IPS-15b (cell line): ENCODE measurements at regions not wholly inside any gene's neighbourhood (a gene's known extent, or its start where the extent isn't known, plus 50 kb on each side); places are given as distances from the start of the nearest gene placed in this dataset.

Source experiments
- H3K27me3 ChIP-seq: one replicate; pipeline ENCODE4 v1.6.1; 2013; ENCODE audit warnings: low read length; ENCODE audit not compliant: control insufficient read depth, insufficient read depth
- H3K36me3 ChIP-seq: one replicate; pipeline ENCODE4 v1.6.1; 2013; ENCODE audit warnings: low read length; ENCODE audit not compliant: control insufficient read depth, insufficient read depth
- H3K4me1 ChIP-seq: one replicate; pipeline ENCODE4 v1.6.1; 2013; ENCODE audit warnings: mild to moderate bottlenecking, low read length; ENCODE audit not compliant: control insufficient read depth, insufficient read depth
- H3K4me3 ChIP-seq: one replicate; pipeline ENCODE4 v1.5.1; 2013; ENCODE audit warnings: low read depth, low read length
- H3K9ac ChIP-seq: one replicate; pipeline ENCODE4 v1.6.1; 2013; ENCODE audit warnings: low read depth, mild to moderate bottlenecking, low read length
- H3K9me3 ChIP-seq: one replicate; pipeline ENCODE4 v1.6.1; 2013; ENCODE audit warnings: mild to moderate bottlenecking, low read length; ENCODE audit not compliant: control insufficient read depth, insufficient read depth

GRCh38 chr11:131172011-131172410 lies 198.4 kb upstream of the NTM start:
- Histone ChIP-seq H3K4me1 (no peaks in the 10 kb centered on the region), H3K27me3 (no peaks in the 10 kb centered on the region), H3K4me3 (no peak overlapping the region), H3K36me3 (no peaks in the 10 kb centered on the region), H3K9ac (no peak overlapping the region), H3K9me3 (no peaks in the 10 kb centered on the region)

DNA sequence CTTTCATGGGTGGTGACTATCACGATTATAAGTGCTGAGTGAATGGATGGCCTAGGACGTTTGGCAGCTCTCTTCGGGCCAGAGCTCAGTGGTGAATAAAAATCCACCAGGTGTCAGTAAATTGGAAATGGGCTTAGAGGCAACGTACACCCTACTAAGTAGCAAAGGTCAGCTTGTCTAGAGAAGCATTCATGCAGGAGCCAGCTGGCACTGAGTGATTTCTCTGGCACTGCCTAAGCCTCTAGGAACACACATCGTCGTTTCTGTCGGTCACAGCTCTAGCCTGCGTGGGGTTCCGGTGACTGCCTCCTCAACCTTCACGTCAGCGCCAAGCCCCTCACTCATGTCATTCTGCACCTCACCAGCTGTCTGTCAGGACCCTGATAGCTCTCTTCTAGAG lies 192.4 kb upstream of the NTM start:
- Histone ChIP-seq H3K36me3 (no peaks in the 10 kb centered on the region), H3K4me3 (no peak overlapping the region), H3K4me1 (peaks cover 14% of the 10 kb centered on the region), H3K9ac (no peak overlapping the region), H3K9me3 (no peaks in the 10 kb centered on the region), H3K27me3 (no peaks in the 10 kb centered on the region)

DNA sequence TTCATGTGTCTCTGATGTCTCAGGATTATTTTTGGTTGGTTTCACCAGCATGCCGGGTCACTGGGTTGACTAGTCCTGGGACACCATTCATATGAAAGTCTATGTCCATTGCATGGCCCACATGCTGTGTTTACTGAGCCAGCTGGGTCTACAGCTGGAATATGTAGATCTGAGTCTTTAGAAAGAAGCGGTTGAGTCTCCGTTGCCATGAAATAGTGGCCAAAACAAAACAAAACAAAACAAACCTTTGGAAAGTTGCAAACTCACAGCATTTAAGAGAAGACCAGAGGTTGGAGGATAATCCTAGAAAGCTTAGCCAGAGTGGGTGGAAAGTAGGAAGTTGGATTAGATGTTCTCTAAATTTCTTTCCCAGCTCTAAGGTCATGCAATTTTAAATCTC lies 191.8 kb upstream of the NTM start:
- no peak overlapping the region for H3K9ac ChIP-seq

GRCh38 chr11:131179836-131180235 lies 190.6 kb upstream of the NTM start:
- H3K9ac ChIP-seq = no peak overlapping the region
- H3K27me3 ChIP-seq = no peaks in the 10 kb centered on the region
- H3K9me3 ChIP-seq = no peaks in the 10 kb centered on the region
- H3K36me3 ChIP-seq = no peaks in the 10 kb centered on the region
- H3K4me1 ChIP-seq = peaks cover 14% of the 10 kb centered on the region
- no peak overlapping the region for H3K4me3 ChIP-seq

More for the DNA sequence above, 191.8 kb upstream of the NTM start:
- no peak overlapping the region for H3K4me3 ChIP-seq
- no peaks in the 10 kb centered on the region for H3K36me3 ChIP-seq
- no peaks in the 10 kb centered on the region for H3K27me3 ChIP-seq
- no peaks in the 10 kb centered on the region for H3K9me3 ChIP-seq
- H3K4me1 ChIP-seq = peaks cover 14% of the 10 kb centered on the region

DNA sequence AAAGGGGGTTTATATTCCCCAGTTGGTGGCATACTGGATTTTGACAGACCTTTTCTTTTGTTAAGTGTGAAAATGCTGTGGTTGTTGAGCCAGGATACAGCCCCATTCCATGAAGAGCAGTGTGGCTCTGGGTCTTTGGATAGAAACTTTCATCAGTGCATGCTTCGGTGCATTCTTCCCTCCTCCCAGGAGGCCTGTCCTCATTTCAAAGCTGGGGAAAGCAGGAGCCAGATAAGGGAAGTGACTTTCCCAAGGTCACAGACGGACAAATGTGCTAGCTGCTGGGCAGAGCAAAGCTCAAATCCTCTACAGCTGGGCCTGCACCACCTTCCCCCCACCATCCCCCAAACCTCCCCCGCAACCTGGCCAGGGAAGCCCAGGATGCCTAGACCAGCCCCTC lies 184.5 kb upstream of the NTM start:
- Histone ChIP-seq H3K9me3 (no peaks in the 10 kb centered on the region), H3K27me3 (no peaks in the 10 kb centered on the region), H3K36me3 (no peaks in the 10 kb centered on the region), H3K4me1 (peaks cover 3% of the 10 kb centered on the region), H3K4me3 (no peak overlapping the region), H3K9ac (no peak overlapping the region)

DNA sequence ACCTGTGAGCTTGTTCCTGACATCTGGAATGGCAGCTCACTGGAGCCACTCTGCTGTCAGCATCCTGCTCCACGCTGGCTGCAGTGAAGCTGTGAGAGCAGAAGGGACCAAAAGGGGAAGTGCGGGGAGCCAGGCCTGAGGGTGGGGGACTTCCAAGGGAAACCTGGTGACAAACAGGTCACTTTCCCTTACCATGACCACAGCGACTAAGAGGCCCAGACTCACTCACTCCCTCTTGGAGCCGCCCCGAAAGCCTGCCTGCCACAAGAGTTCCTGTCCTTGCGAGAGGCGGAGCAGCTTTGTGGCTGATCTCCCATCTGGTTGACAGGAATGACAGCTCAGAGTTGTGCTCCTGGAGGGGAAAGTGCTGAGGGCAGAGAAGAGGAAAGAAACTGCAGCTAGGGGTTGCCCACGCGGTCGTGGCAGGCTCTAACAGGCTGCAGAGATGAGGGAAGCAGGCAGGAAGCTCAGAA lies 183.8 kb upstream of the NTM start:
- Histone ChIP-seq H3K27me3 (no peaks in the 10 kb centered on the region), H3K4me1 (peaks cover 3% of the 10 kb centered on the region), H3K4me3 (no peak overlapping the region), H3K9ac (no peak overlapping the region), H3K9me3 (no peaks in the 10 kb centered on the region), H3K36me3 (no peaks in the 10 kb centered on the region)

GRCh38 chr11:131190446-131190845 lies 180.0 kb upstream of the NTM start:
- Histone ChIP-seq H3K4me3 (no peak overlapping the region), H3K36me3 (no peaks in the 10 kb centered on the region), H3K9ac (no peak overlapping the region), H3K4me1 (peaks cover 3% of the 10 kb centered on the region), H3K9me3 (no peaks in the 10 kb centered on the region), H3K27me3 (no peaks in the 10 kb centered on the region)

- H3K9me3 ChIP-seq = no peaks in the 10 kb centered on the region
- no peak overlapping the region for H3K9ac ChIP-seq
- H3K36me3 ChIP-seq = no peaks in the 10 kb centered on the region
- no peak overlapping the region for H3K4me3 ChIP-seq
- no peaks in the 10 kb centered on the region for H3K27me3 ChIP-seq
- no peaks in the 10 kb centered on the region for H3K4me1 ChIP-seq
Observed at GRCh38 chr11:131191606-131192005, 178.8 kb upstream of the NTM start.

GRCh38 chr11:131192628-131193027 lies 177.8 kb upstream of the NTM start:
- no peaks in the 10 kb centered on the region for H3K36me3 ChIP-seq
- no peaks in the 10 kb centered on the region for H3K27me3 ChIP-seq
- no peaks in the 10 kb centered on the region for H3K4me1 ChIP-seq
- no peaks in the 10 kb centered on the region for H3K9me3 ChIP-seq
- H3K9ac ChIP-seq = no peak overlapping the region
- H3K4me3 ChIP-seq = no peak overlapping the region

DNA sequence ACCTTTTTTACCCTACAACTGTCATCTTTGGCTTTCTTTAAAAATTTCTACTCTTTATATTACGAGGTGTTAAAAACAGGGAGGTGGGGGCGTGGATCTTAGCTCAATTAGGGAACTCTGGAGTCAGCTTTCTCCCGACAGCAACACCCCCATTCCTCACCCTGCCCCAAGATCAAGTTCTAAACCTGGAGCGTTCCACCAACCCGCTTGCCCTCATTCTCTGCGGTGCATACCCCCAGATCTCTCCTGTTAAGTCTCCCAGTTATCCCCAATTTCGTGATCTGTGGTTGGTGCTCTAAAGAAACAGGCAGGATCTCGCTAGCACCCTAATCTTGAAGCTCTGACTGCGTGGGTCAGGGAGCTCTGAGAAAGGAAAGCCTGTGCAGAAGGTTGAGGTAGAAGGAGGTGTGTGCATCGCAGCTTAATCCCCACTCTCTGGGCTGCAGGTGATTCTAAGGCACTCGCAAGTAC lies 177.3 kb upstream of the NTM start:
- no peaks in the 10 kb centered on the region for H3K9me3 ChIP-seq
- H3K4me1 ChIP-seq = no peaks in the 10 kb centered on the region
- no peaks in the 10 kb centered on the region for H3K27me3 ChIP-seq

GRCh38 chr11:131194726-131195125 lies 175.7 kb upstream of the NTM start:
- no peaks in the 10 kb centered on the region for H3K36me3 ChIP-seq
- no peaks in the 10 kb centered on the region for H3K4me1 ChIP-seq
- no peak overlapping the region for H3K9ac ChIP-seq
- no peaks in the 10 kb centered on the region for H3K27me3 ChIP-seq
- H3K9me3 ChIP-seq = no peaks in the 10 kb centered on the region
- no peak overlapping the region for H3K4me3 ChIP-seq

More for the DNA sequence above, 177.3 kb upstream of the NTM start:
- H3K36me3 ChIP-seq = no peaks in the 10 kb centered on the region
- H3K9ac ChIP-seq = no peak overlapping the region
- no peak overlapping the region for H3K4me3 ChIP-seq

DNA sequence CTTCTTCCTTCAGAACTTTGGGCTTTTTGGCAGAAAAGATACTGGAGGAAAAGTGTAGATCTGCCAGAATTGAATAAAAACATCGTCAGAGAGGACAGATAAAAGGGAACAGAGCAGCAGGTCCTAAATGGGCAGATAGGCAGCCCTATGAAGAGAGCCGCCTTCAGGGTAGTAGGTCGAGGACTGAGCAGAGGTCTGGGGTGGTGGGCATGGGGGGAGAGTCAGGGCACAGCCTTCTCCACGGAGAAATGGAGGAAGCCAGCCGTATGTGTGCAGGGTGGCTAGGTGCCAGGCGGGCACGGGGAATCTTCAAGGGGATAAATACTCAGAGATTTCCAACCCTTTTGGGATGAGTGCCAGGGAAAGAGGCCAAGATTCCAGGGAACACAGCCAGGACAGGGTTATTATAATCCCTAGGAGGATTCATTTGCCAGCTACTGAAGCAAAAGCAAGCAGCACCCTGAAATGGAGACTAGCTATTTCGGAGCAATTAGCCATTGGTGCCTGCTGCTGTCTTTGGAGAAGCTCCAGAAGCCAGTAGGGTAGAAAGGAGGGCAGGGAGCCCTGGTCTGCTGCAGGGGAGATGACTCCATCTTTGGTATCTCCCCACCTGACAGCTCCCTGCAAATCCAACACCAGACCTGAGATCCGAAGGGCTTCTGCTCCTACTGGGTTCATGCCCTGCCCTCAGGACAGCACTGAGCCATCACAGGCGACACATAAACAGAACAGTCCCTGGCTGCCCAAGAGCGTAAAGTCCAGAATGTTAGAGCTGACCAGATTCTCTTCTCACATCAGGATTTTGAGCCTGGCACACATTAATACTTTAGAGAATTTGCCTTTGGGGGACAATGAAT lies 174.5 kb upstream of the NTM start:
- Histone ChIP-seq H3K4me1 (no peaks in the 10 kb centered on the region), H3K9me3 (no peaks in the 10 kb centered on the region), H3K36me3 (no peaks in the 10 kb centered on the region), H3K4me3 (no peak overlapping the region), H3K27me3 (no peaks in the 10 kb centered on the region), H3K9ac (no peak overlapping the region)
